Fibroblast of pulmonary artery (primary cell): ENCODE measurements at regions not wholly inside any gene's neighbourhood (a gene's known extent, or its start where the extent isn't known, plus 50 kb on each side); places are given as distances from the start of the nearest gene placed in this dataset.
A peak's percentile ranks its signal among the peaks of the same experiment; 100 is the strongest.

Source experiments
- DNase-seq: peaks from one replicate; pipeline ENCODE4 v3.0.0-alpha.2; 2010; ENCODE audit warnings: low read depth
- H3K4me3 ChIP-seq: replicated peaks from 2 replicates; pipeline ENCODE4 v1.5.1; 2011; ENCODE audit warnings: low read depth, mild to moderate bottlenecking, control low read depth, low read length, moderate library complexity
- CTCF ChIP-seq: IDR thresholded peaks from 2 replicates; pipeline ENCODE4 v1.5.1; 2011; ENCODE audit warnings: mild to moderate bottlenecking, control low read depth, low read length, inconsistent platforms; ENCODE audit errors: missing control alignments

GRCh38 chr3:187448674-187449073 lies 80.5 kb downstream of the RTP4 start:
- no peak overlapping the region for H3K4me3 ChIP-seq
- no peak for DNase-seq
- no peak for TF ChIP-seq CTCF

DNA sequence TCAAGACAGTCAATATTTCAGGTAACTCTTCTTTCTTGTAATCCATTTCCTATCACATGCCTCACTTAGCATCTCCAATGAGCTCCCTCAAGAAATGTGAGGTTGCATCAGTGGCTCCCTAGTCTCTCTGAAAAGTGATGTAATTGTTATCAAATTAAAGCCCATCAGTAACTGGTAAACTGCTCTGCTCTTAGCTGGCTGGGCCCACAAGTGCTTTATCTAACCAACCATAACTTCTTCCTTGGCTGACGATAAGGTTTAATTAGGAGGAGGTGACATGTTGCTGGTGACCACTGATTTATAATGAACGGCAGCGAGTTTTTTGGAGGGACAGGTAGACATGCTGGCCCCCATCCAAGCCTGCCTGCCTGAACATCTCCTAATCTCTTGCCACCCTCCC lies 79.6 kb downstream of the RTP4 start:
- TF ChIP-seq CTCF: no peak
- DNase-seq: no peak

DNA sequence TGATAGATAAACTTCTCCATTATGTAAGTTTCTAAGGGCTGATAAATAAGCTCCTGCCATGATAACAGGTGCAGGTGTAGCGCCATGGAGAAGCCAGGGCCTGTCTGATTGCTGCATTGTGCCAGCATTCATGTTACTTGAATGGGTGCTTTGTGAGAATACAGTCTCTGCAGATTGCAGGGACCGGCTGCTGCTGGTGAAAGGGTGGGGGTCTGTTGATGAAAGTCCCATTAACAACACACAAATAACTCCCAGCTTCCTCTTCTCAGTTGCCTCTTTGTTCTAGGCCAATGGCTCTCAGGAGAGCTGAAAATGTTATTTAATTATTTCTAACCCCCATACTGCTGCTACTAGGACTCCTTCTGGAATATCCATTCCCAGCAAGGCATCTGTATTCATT lies 77.2 kb downstream of the RTP4 start:
- DNase-seq: no peak
- no peak for TF ChIP-seq CTCF
- H3K4me3 ChIP-seq: no peak overlapping the region

More for the DNA sequence above, 79.6 kb downstream of the RTP4 start:
- H3K4me3 ChIP-seq: no peak overlapping the region

- no peak overlapping the region for H3K4me3 ChIP-seq
- TF ChIP-seq CTCF: no peak
- no peak for DNase-seq
Measured at GRCh38 chr3:187434524-187434923, 66.3 kb downstream of the RTP4 start.

DNA sequence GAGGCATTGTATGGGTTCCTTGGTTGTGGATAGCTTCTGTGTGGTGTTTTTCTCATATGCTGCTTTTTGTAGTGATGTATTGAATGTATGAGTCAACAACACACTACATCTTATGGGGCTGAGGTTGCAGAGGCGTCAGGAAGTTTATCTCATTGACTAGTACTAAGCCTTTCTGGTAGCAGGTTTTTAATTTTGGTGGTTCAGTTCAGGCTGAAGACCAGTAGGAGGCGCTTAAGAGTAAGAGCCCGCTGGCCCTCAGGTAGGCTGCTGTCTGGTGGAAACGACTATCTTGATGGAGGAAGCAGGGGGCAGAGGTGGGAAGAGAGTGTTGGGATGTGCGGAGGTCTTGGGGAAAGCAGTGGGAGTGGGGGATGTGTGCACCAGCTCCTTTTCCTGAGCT lies 62.4 kb downstream of the RTP4 start:
- H3K4me3 ChIP-seq: no peak overlapping the region
- TF ChIP-seq CTCF: peak; percentile 2
- DNase-seq: no peak
